ENCODE measurements at regions not wholly inside any gene's neighbourhood (a gene's known extent, or its start where the extent isn't known, plus 50 kb on each side); places are given as distances from the start of the nearest gene placed in this dataset.

GRCh38 chr5:26625099-26625498 is 413.3 kb downstream of the CDH9 start:
- Histone ChIP-seq H3K4me2 (ENCODE audit: low read length) (no peak overlapping the region), H3K27me3 (ENCODE audit: insufficient read depth, low read depth, low read length) (no peaks in the 10 kb centered on the region), H3F3A (ENCODE audit: insufficient read depth, low read length, poor library complexity, severe bottlenecking) (no peaks in the 10 kb centered on the region), H2AFZ (ENCODE audit: low read depth, low read length) (no peak overlapping the region), H3K4me3 (ENCODE audit: low read length) (no peak overlapping the region), H3K27ac (ENCODE audit: low read length) (no peak overlapping the region), H4K20me1 (ENCODE audit: insufficient read depth) (no peaks in the 10 kb centered on the region), H3K9me2 (ENCODE audit: insufficient read depth, low read length) (no peaks in the 10 kb centered on the region), H3K9me3 (ENCODE audit: low read length) (no peaks in the 10 kb centered on the region), H3K36me3 (ENCODE audit: insufficient read depth, low read length) (no peaks in the 10 kb centered on the region), H3K79me2 (replicated peaks; ENCODE audit: insufficient read depth, low read length) (no peaks in the 10 kb centered on the region), H3K9ac (ENCODE audit: low read length) (no peak overlapping the region)
- TF ChIP-seq, protein P1, sequence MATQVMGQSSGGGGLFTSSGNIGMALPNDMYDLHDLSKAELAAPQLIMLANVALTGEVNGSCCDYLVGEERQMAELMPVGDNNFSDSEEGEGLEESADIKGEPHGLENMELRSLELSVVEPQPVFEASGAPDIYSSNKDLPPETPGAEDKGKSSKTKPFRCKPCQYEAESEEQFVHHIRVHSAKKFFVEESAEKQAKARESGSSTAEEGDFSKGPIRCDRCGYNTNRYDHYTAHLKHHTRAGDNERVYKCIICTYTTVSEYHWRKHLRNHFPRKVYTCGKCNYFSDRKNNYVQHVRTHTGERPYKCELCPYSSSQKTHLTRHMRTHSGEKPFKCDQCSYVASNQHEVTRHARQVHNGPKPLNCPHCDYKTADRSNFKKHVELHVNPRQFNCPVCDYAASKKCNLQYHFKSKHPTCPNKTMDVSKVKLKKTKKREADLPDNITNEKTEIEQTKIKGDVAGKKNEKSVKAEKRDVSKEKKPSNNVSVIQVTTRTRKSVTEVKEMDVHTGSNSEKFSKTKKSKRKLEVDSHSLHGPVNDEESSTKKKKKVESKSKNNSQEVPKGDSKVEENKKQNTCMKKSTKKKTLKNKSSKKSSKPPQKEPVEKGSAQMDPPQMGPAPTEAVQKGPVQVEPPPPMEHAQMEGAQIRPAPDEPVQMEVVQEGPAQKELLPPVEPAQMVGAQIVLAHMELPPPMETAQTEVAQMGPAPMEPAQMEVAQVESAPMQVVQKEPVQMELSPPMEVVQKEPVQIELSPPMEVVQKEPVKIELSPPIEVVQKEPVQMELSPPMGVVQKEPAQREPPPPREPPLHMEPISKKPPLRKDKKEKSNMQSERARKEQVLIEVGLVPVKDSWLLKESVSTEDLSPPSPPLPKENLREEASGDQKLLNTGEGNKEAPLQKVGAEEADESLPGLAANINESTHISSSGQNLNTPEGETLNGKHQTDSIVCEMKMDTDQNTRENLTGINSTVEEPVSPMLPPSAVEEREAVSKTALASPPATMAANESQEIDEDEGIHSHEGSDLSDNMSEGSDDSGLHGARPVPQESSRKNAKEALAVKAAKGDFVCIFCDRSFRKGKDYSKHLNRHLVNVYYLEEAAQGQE (IDR thresholded peaks at IDR 0.05; ENCODE audit: borderline replicate concordance) = no peak
- TF ChIP-seq MXI1 (conservative IDR thresholded peaks at IDR 0.05; ENCODE audit: poor library complexity, severe bottlenecking) (no peak), CTCF (IDR thresholded peaks at IDR 0.05; ENCODE audit: poor library complexity, severe bottlenecking) (no peak), RAD21 (conservative IDR thresholded peaks at IDR 0.05) (no peak), POLR2AphosphoS5 (IDR thresholded peaks at IDR 0.05) (no peak), EZH2 (IDR thresholded peaks at IDR 0.05; ENCODE audit: borderline replicate concordance, insufficient read depth, low read length, poor library complexity, severe bottlenecking) (no peak), EP300 (conservative IDR thresholded peaks at IDR 0.05; ENCODE audit: poor library complexity, severe bottlenecking) (no peak), TAF1 (IDR thresholded peaks at IDR 0.05; ENCODE audit: low read depth) (no peak), SMC3 (conservative IDR thresholded peaks at IDR 0.05; ENCODE audit: poor library complexity) (no peak)

DNA sequence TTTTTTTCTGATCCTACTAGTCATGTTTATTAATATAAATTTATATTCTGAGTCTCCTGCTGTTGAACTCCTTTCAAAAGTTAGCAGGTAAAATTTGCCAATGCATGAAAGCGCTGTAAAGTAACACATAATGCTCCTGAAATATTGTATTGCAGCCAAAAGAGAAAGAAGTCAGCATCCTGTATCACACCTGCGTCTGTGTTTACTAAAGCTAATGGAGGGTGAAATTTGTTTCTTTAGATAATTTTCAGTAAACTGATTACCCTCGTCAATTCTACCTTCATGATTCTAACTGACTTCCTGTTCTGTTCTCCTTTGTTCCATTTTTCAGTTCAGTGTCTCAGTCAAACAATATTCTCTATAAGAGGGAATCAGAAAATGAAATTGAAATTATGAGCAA is 415.4 kb downstream of the CDH9 start:
- no peaks in the 10 kb centered on the region for H4K20me1 ChIP-seq (ENCODE audit: insufficient read depth)
- H2AFZ ChIP-seq (ENCODE audit: low read depth, low read length) = no peak overlapping the region
- no peaks in the 10 kb centered on the region for H3K27me3 ChIP-seq (ENCODE audit: insufficient read depth, low read depth, low read length)
- H3K9me3 ChIP-seq (ENCODE audit: low read length) = no peaks in the 10 kb centered on the region
- H3K27ac ChIP-seq (ENCODE audit: low read length) = no peak overlapping the region
- H3K9me2 ChIP-seq (ENCODE audit: insufficient read depth, low read length) = no peaks in the 10 kb centered on the region
- H3K4me2 ChIP-seq (ENCODE audit: low read length) = no peak overlapping the region
- no peaks in the 10 kb centered on the region for H3F3A ChIP-seq (ENCODE audit: insufficient read depth, low read length, poor library complexity, severe bottlenecking)
- no peaks in the 10 kb centered on the region for H3K36me3 ChIP-seq (ENCODE audit: insufficient read depth, low read length)
- no peak overlapping the region for H3K9ac ChIP-seq (ENCODE audit: low read length)
- no peaks in the 10 kb centered on the region for H3K79me2 ChIP-seq (replicated peaks; ENCODE audit: insufficient read depth, low read length)
- no peak overlapping the region for H3K4me3 ChIP-seq (ENCODE audit: low read length)
- TF ChIP-seq EP300 (conservative IDR thresholded peaks at IDR 0.05; ENCODE audit: poor library complexity, severe bottlenecking) (no peak), MXI1 (conservative IDR thresholded peaks at IDR 0.05; ENCODE audit: poor library complexity, severe bottlenecking) (no peak), SMC3 (conservative IDR thresholded peaks at IDR 0.05; ENCODE audit: poor library complexity) (no peak), RAD21 (conservative IDR thresholded peaks at IDR 0.05) (no peak), CTCF (IDR thresholded peaks at IDR 0.05; ENCODE audit: poor library complexity, severe bottlenecking) (no peak)
